Cardiac muscle cell (in vitro differentiated cells and primary cell): ENCODE measurements at regions not wholly inside any gene's neighbourhood (a gene's known extent, or its start where the extent isn't known, plus 50 kb on each side); places are given as distances from the start of the nearest gene placed in this dataset.

Experiments used
- DNase-seq, 2 donors: peaks; one replicate each; pipeline versions ENCODE4 v3.0.0 to v3.0.0-alpha.2; 2010 to 2017; ENCODE audit warnings: low read depth in 1 of 2, low spot score in 1 of 2
- H3K27ac ChIP-seq: fragments of 200-600 bp; sonication (generic); 2 replicates; pipeline ENCODE4 v1.5.1; 2016
- H3K27me3 ChIP-seq: fragments of 200-600 bp; sonication (generic); 2 replicates; pipeline ENCODE4 v1.6.0; 2016; ENCODE audit warnings: control low read depth
- H3K36me3 ChIP-seq: fragments of 200-600 bp; sonication (generic); 2 replicates; pipeline ENCODE4 v1.5.1; 2016; ENCODE audit warnings: control low read depth
- H3K4me1 ChIP-seq: fragments of 200-600 bp; sonication (generic); 2 replicates; pipeline ENCODE4 v1.8.1; 2017; ENCODE audit warnings: low read depth, mild to moderate bottlenecking, mixed run types
- H3K4me3 ChIP-seq: fragments of 200-600 bp; sonication (generic); 2 replicates; pipeline ENCODE4 v1.5.1; 2016; ENCODE audit warnings: mild to moderate bottlenecking
- H3K9me3 ChIP-seq: fragments of 200-600 bp; sonication (generic); 2 replicates; pipeline ENCODE4 v1.5.1; 2017; ENCODE audit warnings: low read depth, mild to moderate bottlenecking, control low read depth
- TF ChIP-seq, protein P1 (sequence below): IDR thresholded peaks from 2 replicates; pipeline ENCODE4 v1.5.1; 2012; ENCODE audit warnings: low read depth, mild to moderate bottlenecking, low read length

DNA sequence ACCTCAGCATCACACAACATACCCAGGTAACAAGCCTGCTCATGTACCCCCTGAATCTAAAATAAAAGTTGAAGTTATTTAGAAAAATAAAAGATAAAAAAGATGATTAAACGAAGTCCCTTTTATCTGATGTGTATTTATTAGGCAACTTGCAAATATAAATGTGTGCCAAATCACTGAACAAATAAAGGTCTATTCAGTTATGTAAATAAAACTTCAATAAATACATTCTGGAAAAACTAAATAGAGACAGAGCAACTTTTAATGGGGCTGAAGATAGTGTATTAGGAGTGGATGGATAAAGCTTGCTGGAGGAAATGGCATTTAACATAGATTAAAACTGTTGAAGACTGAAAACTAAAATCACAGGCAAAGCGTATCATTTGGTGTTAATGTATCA, 678.0 kb upstream of the GRM7 start:
- Histone ChIP-seq H3K36me3 (no peaks in the 10 kb centered on the region), H3K4me3 (no peak overlapping the region), H3K4me1 (no peaks in the 10 kb centered on the region), H3K9me3 (no peaks in the 10 kb centered on the region), H3K27me3 (no peaks in the 10 kb centered on the region), H3K27ac (no peak overlapping the region)
- no peak for DNase-seq
- TF ChIP-seq, protein P1, sequence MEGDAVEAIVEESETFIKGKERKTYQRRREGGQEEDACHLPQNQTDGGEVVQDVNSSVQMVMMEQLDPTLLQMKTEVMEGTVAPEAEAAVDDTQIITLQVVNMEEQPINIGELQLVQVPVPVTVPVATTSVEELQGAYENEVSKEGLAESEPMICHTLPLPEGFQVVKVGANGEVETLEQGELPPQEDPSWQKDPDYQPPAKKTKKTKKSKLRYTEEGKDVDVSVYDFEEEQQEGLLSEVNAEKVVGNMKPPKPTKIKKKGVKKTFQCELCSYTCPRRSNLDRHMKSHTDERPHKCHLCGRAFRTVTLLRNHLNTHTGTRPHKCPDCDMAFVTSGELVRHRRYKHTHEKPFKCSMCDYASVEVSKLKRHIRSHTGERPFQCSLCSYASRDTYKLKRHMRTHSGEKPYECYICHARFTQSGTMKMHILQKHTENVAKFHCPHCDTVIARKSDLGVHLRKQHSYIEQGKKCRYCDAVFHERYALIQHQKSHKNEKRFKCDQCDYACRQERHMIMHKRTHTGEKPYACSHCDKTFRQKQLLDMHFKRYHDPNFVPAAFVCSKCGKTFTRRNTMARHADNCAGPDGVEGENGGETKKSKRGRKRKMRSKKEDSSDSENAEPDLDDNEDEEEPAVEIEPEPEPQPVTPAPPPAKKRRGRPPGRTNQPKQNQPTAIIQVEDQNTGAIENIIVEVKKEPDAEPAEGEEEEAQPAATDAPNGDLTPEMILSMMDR = no peak

DNA sequence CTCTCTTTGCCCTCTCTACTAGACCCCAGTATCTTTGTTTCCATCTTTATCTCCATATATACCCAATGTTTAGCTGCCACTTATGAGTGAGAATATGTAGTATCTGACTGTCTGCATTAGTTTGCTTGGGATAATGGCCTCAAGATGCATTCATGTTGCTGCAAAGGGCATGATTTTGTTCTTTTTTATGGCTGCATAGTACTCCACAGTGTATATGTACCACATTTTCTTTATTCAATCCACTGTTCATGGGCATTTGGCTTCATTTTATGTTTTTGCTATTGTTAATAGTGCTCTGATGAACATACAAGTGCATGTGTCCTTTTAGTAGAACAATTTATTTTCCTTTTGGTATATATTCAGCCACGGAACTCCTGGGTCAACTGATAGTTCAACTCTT, 671.5 kb upstream of the GRM7 start:
- no peak overlapping the region for H3K27ac ChIP-seq
- TF ChIP-seq, protein P1 = no peak

DNA sequence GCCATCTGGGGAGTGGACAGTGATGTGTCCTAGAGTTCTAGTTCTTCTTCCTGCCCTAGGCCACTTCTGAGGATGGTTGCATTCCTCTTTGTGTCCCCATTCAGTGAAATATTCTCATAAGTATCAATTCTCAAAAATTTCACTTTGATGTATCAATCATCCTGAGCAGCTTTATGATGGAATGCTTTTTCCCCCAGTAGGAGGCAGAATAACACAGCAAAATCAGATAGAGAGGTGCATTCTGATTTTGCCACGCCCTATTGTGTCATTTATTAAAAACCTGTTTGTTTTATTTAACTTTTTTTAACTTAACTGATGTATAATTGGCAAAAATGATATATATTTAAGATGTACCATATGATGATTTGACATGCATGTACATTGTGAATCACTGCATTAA, 656.0 kb upstream of the GRM7 start:
- Histone ChIP-seq H3K27me3 (no peaks in the 10 kb centered on the region), H3K36me3 (no peaks in the 10 kb centered on the region), H3K4me1 (no peaks in the 10 kb centered on the region), H3K27ac (no peak overlapping the region), H3K9me3 (no peaks in the 10 kb centered on the region), H3K4me3 (no peak overlapping the region)
- TF ChIP-seq, protein P1 = no peak
- no peak for DNase-seq

More for the DNA sequence above, 671.5 kb upstream of the GRM7 start:
- Histone ChIP-seq H3K36me3 (no peaks in the 10 kb centered on the region), H3K4me3 (no peak overlapping the region), H3K4me1 (no peaks in the 10 kb centered on the region), H3K27me3 (no peaks in the 10 kb centered on the region), H3K9me3 (no peaks in the 10 kb centered on the region)
- no peak for DNase-seq

DNA sequence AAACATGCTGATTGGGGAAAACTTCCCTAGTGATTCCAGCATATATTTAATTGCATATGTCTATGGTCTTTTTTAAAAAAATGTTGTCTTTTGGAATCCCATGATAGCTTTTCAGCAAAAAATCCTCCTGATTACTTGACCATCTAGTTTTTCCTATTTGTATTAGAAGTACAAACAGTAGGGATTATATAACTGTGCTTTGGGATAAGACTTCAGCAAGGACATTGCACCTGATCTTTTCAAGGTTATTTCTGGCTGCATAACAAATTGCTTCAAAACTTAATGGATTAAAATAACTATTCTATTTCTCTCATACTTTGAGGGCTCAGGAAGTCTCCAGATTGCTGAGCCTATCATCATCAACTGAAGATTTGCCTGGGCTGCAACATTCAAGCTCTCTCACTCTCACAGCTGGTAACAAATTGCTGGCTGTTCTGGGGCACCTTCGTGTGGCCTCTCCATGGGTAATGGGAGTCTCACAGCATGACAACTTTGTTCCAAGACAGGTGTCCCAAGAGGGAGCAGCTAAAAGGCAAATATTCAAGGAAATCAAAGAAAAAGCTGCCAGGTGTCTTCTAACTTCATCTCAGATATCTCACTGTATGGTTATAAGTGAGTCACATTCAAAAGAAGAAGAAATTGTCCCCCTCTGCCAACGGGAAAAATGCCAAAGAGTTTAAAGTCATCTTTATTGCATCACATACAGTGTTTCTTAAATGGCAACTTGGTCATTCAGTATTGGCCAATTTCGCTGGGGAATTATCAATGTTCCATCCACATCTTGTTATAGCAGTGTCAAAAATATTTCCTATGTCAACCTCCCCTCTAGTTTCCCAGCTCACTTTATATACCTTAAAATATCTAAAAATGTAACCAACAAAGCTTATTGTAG, 644.5 kb upstream of the GRM7 start:
- Histone ChIP-seq H3K4me3 (no peak overlapping the region), H3K36me3 (no peaks in the 10 kb centered on the region), H3K27ac (no peak overlapping the region), H3K4me1 (peaks cover 6% of the 10 kb centered on the region), H3K27me3 (no peaks in the 10 kb centered on the region), H3K9me3 (no peaks in the 10 kb centered on the region)
- TF ChIP-seq, protein P1 = no peak
- no peak for DNase-seq

DNA sequence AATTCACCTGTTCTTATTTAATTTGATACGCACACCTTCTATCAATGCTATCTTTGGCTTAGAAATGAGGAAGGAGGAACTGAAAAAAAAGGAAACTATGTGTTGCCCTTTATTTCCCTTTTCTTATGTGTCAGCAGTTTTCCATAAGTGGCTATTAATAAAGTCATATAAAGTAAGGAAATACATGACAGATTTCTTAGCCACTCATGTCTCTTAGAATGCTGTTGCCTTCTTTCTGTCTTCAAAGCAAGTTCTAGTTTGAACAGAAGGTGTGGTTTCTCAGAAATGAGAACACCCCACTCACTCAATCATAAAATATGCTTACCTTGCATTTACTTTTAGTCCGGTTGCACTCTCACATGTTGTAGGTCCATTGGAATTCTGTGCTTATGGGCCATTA, 640.5 kb upstream of the GRM7 start:
- H3K27me3 ChIP-seq = no peaks in the 10 kb centered on the region
- H3K4me1 ChIP-seq = peaks cover 8% of the 10 kb centered on the region
- TF ChIP-seq, protein P1 = no peak
- H3K9me3 ChIP-seq = no peaks in the 10 kb centered on the region
- H3K4me3 ChIP-seq = no peak overlapping the region
- no peaks in the 10 kb centered on the region for H3K36me3 ChIP-seq
- H3K27ac ChIP-seq = no peak overlapping the region
- DNase-seq = no peak
